ENCODE measurements at regions not wholly inside any gene's neighbourhood (a gene's known extent, or its start where the extent isn't known, plus 50 kb on each side); places are given as distances from the start of the nearest gene placed in this dataset.
"Not testable (repeated sequence)": the region's sequence is repeated elsewhere in the genome, so short reads cannot be mapped to it uniquely, and the experiment has no call there.

- H3K9me3 Mint-ChIP-seq; H3K4me3 Mint-ChIP-seq; H3K36me3 Mint-ChIP-seq; intact Hi-C loops (cut with micrococcal nuclease); H3K27me3 Mint-ChIP-seq; H3K4me1 Mint-ChIP-seq (ENCODE audit: low read depth); POLR2A ChIA-PET; DNase-seq; CTCF ChIA-PET: not testable (repeated sequence)
- peak overlapping the region; percentile 38 for H3K27ac Mint-ChIP-seq
Measured at GRCh38 chrX:95165-95564, 186.0 kb upstream of the PLCXD1 start.
